ENCODE measurements at regions not wholly inside any gene's neighbourhood (a gene's known extent, or its start where the extent isn't known, plus 50 kb on each side); places are given as distances from the start of the nearest gene placed in this dataset.

GRCh38 chr9:30039712-30040111 lies 2344.7 kb upstream of the ACO1 start:
- TF ChIP-seq CTCF (IDR thresholded peaks at IDR 0.05; ENCODE audit: low read length) (no peak), EZH2 (IDR thresholded peaks at IDR 0.05; ENCODE audit: borderline replicate concordance, low read length) (no peak)
